DMS79 (cell line): ENCODE measurements at regions not wholly inside any gene's neighbourhood (a gene's known extent, or its start where the extent isn't known, plus 50 kb on each side); places are given as distances from the start of the nearest gene placed in this dataset.
"Not testable (repeated sequence)": the region's sequence is repeated elsewhere in the genome, so short reads cannot be mapped to it uniquely, and the experiment has no call there.

ENCODE experiments used
- DNase-seq: peaks from one replicate; lab custom pipeline; 2025; lab: John Stamatoyannopoulos, UW

DNA sequence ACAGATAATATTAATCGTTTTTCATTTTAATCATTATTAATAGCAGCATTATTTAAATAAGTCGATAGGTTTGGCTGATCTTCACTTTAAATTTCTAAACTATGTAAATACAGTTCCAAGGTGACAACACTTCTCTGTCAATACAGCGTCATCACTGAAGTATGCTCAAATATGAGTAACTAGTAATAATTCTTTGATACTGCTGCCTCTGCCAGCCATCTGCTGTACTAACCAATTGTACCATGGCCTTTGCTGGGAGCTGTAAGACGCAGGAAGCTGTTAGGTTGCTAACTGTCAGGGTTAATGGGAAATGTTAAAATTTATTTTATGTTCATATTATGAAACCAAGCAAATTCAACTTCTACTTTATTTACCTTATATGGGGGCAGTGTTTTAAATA is 1650.5 kb upstream of the LRRTM3 start:
- DNase-seq, result no peak

DNA sequence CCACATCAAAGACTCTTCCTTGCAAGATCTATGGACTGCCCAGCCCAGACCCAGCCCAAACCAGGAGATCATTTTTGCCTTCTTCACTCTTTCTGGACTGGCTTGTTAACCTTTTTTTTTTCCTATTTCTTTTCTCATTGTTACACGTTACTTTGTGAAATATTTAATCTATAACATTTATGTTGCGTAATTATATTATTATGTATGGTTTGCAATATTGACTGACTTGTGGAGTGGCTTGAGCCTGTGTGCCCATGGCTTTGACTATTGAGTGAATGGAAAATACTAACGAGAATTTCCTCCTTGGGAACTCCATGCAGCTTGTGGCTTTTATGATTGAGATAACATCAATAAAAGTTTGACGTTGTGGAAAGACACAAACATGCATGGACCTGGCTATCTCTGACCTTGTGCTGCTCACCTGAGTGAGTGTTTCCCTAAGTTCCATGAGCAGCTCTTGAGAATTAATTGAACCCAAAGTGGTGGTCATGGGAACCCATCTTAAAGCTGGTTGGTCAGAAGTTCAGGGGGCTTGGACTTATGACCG is 1641.3 kb upstream of the LRRTM3 start:
- no peak for DNase-seq

DNA sequence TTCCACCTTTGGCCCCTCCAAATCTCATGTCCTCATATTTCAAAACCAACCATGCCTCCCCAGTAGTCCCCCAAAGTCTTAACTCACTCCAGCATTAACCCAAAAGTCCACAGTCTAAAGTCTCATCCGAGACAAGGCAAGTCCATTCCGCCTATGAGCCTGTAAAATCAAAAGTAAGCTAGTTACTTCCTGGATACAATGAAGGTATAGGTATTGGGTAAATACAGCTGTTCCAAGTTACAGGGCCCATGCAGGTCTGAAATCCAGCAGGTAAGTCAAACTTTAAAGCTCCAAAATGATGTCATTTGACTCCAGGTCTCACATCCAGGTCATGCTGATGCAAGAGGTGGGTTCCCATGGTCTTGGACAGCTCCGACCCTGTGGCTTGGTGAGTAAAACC is 1640.1 kb upstream of the LRRTM3 start:
- not testable (repeated sequence) for DNase-seq

- no peak for DNase-seq
Measured at GRCh38 chr10:65291286-65291685, 1634.5 kb upstream of the LRRTM3 start.

DNA sequence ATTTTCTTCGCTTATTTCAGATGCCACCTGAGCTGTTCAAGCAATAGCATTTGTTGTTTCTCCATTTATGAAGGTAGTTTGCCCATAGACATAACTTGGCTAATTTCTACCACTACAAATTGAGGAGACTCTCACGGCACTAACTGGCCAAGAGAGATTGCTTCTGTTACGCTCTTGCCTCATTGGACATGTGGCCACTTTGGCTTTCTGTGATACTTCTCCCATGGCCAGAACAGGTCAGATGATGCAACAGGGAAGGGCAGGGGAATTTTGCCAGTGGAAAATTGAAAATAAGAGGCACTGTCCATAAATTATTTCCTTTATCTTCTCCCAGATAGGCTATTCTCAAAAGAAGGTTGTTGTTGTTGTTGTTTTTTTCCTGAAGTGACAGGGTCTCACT is 1633.3 kb upstream of the LRRTM3 start:
- no peak for DNase-seq

DNA sequence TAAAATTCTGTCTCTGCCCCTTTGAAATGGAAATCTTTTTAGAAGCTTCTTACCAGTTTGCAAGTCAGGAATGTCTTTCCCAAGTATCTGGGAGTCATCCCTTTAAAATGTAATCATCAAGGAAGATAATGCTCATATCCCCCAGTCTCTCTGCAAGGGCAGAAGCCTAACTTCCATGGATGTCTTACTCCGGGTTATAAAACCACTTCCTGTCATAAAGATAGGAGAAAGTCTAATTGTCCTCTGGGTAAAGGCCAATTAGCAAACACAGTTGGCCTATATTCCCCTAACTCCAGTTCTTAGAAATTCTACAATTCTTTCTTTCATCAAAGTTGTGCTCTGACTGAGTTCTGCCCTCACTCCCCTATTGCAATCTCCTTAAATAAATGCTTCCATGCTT is 1631.5 kb upstream of the LRRTM3 start:
- DNase-seq, result no peak

GRCh38 chr10:65301181-65301580 is 1624.7 kb upstream of the LRRTM3 start:
- DNase-seq, result no peak

DNA sequence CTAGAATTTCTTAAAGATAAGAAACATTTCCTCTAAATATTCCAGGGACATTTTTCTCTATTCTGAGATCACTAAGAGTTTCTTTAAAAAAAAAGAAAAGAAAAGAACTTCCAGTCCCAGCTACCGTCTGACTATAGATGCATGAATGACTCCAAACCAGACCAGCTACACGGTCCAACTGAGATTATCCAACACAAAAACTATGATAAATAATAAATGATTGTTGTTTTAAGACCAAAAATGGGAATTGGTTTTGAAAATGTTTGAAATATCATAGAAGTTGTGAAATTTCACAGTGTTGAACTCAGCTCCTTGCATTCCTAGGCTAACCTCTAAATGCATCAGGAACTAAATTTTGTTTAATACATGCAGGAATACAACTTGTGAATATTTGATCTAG is 1619.6 kb upstream of the LRRTM3 start:
- DNase-seq, result no peak

GRCh38 chr10:65312876-65313275 is 1613.0 kb upstream of the LRRTM3 start:
- DNase-seq, result no peak

- DNase-seq, result no peak
Measured at GRCh38 chr10:65313406-65313805, 1612.4 kb upstream of the LRRTM3 start.

GRCh38 chr10:65314253-65314652 is 1611.6 kb upstream of the LRRTM3 start:
- no peak for DNase-seq

DNA sequence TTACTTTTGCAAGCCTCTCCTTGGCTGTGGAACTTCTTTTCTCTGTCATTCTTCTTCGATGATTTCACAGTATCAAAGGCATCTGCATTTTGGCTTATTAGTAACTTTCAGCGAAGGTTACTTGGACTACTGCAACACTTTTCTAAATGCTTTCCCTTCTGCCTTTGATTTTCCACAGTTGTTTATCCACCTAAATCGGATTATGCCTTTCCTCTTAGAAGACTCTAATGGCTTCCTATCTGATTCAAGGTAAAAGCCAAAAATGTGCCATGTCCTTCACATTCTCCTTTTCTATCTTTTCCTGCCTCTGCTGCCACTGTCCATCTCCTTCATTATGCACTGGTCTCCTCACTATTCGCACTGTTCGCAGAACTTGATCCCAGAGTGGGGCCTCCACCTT is 1606.3 kb upstream of the LRRTM3 start:
- DNase-seq, result no peak

DNA sequence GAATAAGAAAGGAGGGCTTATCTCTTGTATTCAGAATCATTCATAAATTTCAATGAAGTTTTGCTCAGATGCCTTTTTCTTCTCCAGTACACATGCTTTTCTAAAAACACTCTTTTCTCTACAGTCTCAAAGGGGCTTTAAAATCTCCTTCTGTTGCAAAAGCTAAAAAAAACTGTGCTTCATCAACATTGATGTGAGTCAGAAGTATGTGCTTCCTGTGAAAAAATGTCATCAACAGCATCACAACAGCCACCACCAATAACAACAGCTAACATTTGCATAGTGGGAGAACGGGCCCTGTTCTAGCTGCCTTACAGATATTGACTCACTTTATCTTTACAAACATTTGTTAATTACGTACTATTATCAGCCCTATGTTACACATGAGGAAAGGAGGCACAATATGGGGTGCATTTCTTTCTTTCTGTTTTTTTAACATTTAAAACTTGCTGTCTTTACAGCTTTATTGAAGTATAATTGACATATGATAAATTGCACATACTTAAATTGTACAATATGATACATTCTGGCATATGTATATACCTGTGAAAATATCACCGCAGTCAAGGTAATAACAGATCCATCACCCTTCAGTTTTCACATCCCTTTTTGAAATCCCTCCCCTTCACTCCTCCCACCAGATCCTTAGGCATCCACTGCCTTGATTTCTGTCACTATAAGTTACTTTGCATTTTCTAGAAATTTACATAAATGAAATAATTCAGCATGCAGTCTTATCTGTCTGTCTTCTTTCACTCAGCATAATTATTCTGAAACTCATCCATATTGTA is 1605.4 kb upstream of the LRRTM3 start:
- no peak for DNase-seq

GRCh38 chr10:65323802-65324201 is 1602.0 kb upstream of the LRRTM3 start:
- no peak for DNase-seq

DNA sequence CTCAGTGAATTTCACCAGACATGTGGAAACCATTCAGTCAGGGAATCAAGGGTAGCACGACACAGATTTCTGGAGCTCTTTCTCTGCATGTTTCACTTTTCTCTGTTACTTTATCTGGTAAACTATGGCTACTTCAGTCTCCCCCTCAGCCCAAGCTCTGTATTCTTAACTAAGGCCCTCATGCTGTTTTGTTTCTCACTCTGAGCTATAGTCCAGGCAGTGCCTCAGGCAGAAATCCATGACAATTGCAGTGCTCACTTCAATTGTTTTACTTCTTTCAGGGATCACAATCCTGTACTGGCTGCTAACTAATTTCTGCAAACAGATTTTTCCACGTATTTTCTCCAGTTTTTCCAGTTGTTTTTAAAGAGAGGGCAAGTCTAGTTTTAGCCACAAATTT is 1599.9 kb upstream of the LRRTM3 start:
- DNase-seq, result no peak

DNA sequence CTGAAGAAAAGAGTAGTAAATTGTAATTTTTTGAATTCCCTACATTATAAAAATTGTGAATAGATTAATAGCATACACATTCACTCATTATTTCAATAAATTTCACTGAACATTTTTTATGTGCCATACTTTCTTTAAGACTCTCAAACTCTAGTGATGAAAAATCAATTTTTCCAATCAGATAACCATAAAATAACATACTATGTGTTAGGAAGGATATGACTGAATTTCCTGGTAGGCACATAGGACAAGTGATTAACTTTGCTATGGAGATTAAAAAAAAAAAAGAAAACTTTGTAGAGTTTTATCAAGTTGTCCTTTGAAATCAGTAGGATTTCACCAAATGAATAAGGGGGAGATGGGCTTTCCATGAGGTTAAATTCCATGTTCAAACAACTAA is 1597.3 kb upstream of the LRRTM3 start:
- DNase-seq, result no peak

GRCh38 chr10:65335311-65335710 is 1590.5 kb upstream of the LRRTM3 start:
- DNase-seq, result no peak

DNA sequence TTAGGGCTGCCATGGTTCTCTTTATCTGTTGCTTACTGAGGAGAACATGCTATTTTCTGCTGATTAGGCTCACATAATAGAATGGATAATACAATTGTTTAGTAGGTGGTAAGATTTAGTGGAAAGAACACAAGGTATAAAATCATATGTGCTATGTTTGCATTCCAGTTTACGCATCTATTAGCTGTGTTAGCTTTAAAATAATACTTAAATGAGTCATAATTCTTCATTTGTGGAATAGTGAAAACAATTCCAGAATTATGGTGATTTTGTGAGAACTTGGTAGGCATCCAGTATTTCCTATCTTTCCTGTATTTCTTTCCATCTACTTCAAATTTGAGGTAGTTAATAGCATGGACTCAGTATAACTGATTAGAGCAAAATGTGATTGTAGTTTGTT is 1585.5 kb upstream of the LRRTM3 start:
- no peak for DNase-seq

DNA sequence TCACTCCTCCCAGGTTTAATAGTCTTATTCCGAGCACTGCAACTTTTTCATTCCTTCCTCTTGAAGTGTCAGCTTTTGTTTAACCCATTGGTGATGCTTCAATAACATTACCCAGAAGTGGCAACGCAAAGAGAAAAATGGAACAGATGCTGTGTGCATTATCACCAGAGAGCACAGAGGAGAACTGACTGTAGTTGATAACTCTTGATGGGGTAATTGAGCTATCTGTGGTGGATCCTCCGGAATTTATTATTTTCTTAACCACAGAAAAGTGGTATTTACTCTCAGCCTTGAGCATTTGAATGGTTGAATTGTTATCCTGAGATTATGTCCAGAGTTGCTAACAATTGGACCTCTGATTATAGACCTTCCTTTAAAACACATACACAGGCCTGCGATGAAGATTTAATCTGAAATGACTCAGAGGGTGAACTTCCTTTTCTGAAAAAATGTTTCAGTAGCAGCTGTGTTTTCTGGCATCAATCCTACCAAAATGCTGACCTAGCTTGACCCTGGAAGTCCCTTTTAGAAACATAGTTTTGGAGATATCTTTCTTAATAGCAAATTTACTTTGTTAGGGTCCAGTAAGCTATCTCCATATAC is 1584.4 kb upstream of the LRRTM3 start:
- DNase-seq, result no peak

GRCh38 chr10:65342245-65342644 is 1583.6 kb upstream of the LRRTM3 start:
- DNase-seq, result no peak

- no peak for DNase-seq
Measured at GRCh38 chr10:65346466-65346865, 1579.4 kb upstream of the LRRTM3 start.

- no peak for DNase-seq
Measured at GRCh38 chr10:65348637-65349036, 1577.2 kb upstream of the LRRTM3 start.

GRCh38 chr10:65350611-65351010 is 1575.2 kb upstream of the LRRTM3 start:
- DNase-seq, result no peak
